Skeletal muscle satellite cell (primary cell): ENCODE measurements at regions not wholly inside any gene's neighbourhood (a gene's known extent, or its start where the extent isn't known, plus 50 kb on each side); places are given as distances from the start of the nearest gene placed in this dataset.

Experiments used
- H3K27me3 ChIP-seq: 2 replicates; pipeline ENCODE4 v1.7.0; 2013; ENCODE audit warnings: low read length; ENCODE audit not compliant: control insufficient read depth, insufficient read depth
- H3K36me3 ChIP-seq: 2 replicates; pipeline ENCODE4 v1.7.0; 2013; ENCODE audit warnings: mild to moderate bottlenecking, control low read depth, low read length; ENCODE audit not compliant: insufficient read depth
- H3K4me1 ChIP-seq: 2 replicates; pipeline ENCODE4 v1.7.0; 2013; ENCODE audit warnings: low read length; ENCODE audit not compliant: control insufficient read depth, insufficient read depth
- H3K4me2 ChIP-seq: 2 replicates; pipeline ENCODE4 v1.7.0; 2013; ENCODE audit warnings: mild to moderate bottlenecking, low read length
- H3K4me3 ChIP-seq: 2 replicates; pipeline ENCODE4 v1.7.0; 2013; ENCODE audit warnings: low read length
- H3K9ac ChIP-seq: 2 replicates; pipeline ENCODE4 v1.7.0; 2013; ENCODE audit warnings: mild to moderate bottlenecking, low read depth, low read length, moderate library complexity
- H3K9me3 ChIP-seq: replicated peaks from 2 replicates; pipeline ENCODE4 v1.7.0; 2013; ENCODE audit warnings: mild to moderate bottlenecking, control low read depth, low read length

DNA sequence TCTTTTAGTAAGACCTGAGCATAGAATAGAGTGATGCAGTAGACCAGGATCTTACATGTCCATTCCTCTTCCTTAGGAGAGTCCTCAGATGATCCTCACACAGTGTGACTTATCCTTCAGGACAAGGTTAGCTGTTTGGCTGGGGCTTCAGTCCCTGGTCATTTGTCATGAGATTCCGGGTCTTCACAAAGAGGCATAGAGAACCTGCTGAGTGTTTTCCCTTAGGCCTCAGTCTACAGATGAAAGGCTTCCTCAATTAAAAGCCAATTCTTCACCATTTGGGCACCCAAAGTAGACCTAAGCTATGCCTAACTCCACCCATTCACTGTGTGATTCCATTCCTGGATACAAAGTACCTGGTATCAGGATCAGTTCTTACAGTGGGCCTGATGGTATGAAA is 329.8 kb upstream of the RUNX1 start:
- Histone ChIP-seq H3K9ac (no peak overlapping the region), H3K4me1 (peaks cover 36% of the 10 kb centered on the region), H3K36me3 (no peaks in the 10 kb centered on the region), H3K4me2 (no peak overlapping the region), H3K9me3 (no peaks in the 10 kb centered on the region), H3K27me3 (no peaks in the 10 kb centered on the region), H3K4me3 (no peak overlapping the region)

DNA sequence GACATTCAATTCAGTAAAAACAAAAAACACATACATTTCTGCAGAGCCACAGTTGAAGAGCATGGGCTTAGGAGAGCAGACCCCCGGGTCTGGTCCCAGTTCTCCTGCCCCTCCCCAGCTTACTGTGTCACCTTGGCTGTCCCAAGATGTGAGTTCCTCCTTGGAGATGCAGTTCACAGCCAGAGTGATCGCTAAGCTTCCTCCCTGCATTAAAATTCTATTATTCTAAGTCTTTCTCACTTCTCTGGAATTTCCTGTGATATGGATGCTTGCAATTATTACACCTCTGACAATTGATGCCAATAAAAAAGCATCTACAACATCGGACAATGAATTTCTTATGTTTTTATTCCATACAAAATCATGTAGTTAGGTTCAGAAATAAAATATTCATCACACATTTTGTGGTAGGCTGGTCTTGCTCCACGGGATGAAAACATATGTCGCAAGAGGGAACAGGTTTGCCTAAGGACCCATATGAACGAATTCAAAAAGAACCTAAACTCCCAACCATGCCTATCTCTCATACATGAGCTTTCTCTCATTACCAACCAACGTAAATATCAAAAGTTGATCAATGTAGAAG is 328.5 kb upstream of the RUNX1 start:
- no peaks in the 10 kb centered on the region for H3K9me3 ChIP-seq
- H3K36me3 ChIP-seq: no peaks in the 10 kb centered on the region
- H3K27me3 ChIP-seq: no peaks in the 10 kb centered on the region
- peak overlapping the region; percentile 36 for H3K4me2 ChIP-seq
- H3K9ac ChIP-seq: peak overlapping the region; percentile 43
- H3K4me1 ChIP-seq: peaks cover 36% of the 10 kb centered on the region
- no peak overlapping the region for H3K4me3 ChIP-seq

DNA sequence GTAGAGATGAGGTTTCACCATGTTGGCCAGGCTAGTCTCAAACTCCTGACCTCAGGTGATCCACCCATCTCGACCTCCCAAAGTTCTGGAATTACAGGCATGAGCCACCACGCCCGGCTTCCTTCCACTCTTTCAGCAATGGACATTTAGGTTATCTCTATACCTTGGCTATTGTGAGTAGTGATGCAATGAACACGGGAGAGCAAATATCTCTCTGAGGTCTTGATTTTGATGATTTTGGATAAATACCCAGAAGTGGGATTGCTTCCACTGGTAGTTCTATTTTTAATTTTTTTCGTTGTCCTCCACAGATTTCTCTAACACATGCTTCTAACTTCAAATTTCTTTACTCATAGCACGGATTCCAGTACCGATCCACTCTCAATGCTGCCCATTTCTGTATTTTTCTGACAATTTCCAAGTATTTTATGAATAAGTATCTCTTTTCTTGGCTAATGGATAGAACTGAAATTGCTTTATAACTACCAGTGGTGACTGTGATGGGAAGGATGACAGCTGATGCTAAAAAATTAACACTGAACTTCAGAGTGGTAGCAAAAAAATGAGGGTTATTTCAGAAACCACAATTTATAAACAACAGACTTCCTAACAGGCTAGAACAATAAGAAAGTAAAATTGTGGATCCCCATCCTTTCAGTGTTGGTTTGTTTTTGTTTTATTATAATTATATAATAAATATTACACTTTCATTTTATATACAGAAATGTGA is 327.5 kb upstream of the RUNX1 start:
- no peaks in the 10 kb centered on the region for H3K27me3 ChIP-seq
- no peaks in the 10 kb centered on the region for H3K36me3 ChIP-seq
- peak overlapping the region; percentile 37 for H3K9ac ChIP-seq
- H3K4me1 ChIP-seq: peaks cover 36% of the 10 kb centered on the region
- no peaks in the 10 kb centered on the region for H3K9me3 ChIP-seq
- no peak overlapping the region for H3K4me2 ChIP-seq
- no peak overlapping the region for H3K4me3 ChIP-seq

DNA sequence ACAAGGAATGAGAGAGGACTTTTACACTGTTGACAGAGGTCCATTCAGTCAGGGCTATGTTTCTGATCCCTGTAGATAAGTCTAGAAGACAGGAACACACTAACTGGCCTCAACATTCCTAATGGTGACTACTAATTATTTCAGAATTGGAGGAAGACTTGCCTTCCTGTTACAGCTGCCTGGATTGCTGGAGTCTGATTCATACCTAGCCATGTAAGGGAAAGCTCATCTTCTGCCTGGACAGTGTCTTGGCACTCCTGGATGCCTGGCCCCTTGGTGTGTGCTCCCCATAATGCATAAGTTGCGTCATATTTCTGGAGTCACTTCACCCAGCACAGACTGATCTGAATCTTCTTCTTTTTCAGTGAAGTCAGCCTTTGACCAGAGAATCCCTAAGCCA is 326.0 kb upstream of the RUNX1 start:
- Histone ChIP-seq H3K9ac (no peak overlapping the region), H3K9me3 (no peaks in the 10 kb centered on the region), H3K27me3 (no peaks in the 10 kb centered on the region), H3K4me2 (peak overlapping the region; percentile 3), H3K36me3 (no peaks in the 10 kb centered on the region), H3K4me3 (no peak overlapping the region), H3K4me1 (peaks cover 36% of the 10 kb centered on the region)

DNA sequence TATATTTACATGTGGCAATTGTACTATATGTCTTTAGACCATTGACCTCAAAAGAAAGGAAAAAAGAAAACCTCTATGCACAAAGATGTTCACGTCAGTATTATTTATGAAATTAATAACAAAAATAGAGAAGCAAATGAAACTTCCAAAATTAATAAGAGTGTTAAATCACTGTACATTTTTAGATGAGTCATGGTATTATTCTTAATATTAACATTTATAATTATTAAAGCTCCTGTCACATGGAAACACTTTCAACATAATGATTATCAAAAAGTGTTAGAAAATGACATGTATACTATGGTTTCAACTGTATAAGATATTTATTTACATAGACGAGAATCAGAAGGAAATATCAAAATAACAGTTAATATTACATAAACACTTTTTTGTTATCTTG is 324.9 kb upstream of the RUNX1 start:
- Histone ChIP-seq H3K27me3 (no peaks in the 10 kb centered on the region), H3K4me2 (no peak overlapping the region), H3K36me3 (no peaks in the 10 kb centered on the region), H3K4me3 (no peak overlapping the region), H3K9ac (no peak overlapping the region), H3K4me1 (peaks cover 36% of the 10 kb centered on the region), H3K9me3 (no peaks in the 10 kb centered on the region)

DNA sequence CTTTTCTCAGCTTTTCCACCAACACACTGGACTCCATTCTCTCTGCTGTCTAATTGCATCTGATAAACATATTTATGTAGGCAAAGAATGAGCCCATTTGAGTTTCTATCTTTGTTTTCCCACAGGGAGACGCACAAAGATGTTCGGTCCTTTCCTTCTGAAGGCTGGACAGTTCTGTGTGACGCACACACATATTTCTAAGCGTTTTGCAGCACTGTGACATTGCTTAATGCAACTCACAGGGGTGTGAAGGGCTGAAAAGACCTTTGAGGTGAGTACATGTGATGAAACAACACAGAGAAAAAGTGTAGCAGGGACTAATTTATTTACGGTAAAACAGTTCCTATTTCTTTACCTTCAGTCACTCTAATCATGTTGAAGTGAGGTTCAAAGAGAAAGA is 323.1 kb upstream of the RUNX1 start:
- no peaks in the 10 kb centered on the region for H3K27me3 ChIP-seq
- H3K4me2 ChIP-seq: no peak overlapping the region
- H3K4me3 ChIP-seq: no peak overlapping the region
- H3K36me3 ChIP-seq: no peaks in the 10 kb centered on the region
- H3K4me1 ChIP-seq: peaks cover 32% of the 10 kb centered on the region
- H3K9ac ChIP-seq: no peak overlapping the region
- no peaks in the 10 kb centered on the region for H3K9me3 ChIP-seq

DNA sequence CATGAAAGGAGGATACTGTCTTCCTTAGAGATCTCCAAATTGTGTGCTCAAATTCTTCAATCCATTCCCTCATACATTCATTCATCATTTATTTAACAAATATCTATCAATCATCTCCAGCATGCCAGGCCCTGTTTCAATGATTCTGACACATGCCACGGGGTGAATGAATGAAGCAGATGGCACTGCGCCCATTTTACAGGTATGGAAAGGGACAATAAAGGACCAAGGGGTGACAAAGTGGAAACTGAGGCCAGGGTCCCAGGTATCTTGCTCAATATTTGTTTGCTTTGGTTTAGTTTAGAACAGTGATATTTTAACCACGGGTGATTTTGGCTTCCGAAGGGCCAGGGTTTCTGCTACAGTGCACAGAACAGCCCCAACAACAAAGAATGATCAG is 321.6 kb upstream of the RUNX1 start:
- Histone ChIP-seq H3K4me1 (peaks cover 30% of the 10 kb centered on the region), H3K4me2 (no peak overlapping the region), H3K27me3 (no peaks in the 10 kb centered on the region), H3K36me3 (no peaks in the 10 kb centered on the region), H3K9me3 (no peaks in the 10 kb centered on the region), H3K4me3 (no peak overlapping the region), H3K9ac (no peak overlapping the region)

DNA sequence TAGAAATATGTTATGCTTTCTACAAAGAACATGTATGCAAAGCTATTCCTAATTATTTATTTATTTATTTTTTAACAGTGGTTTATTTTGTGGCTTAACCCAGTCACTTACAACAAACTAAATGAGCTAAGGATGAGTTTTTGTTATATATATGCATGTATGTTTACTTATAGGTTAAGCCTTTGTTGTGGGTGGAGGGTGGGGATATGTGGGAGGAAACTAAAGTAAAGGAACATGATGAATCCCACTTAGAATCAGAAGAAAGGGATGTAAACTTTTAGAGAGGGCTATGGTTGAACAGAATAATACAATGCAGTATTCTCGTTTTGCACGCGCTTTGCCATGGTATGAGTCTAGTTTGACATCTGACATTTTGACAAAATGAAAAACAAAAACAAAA is 321.0 kb upstream of the RUNX1 start:
- Histone ChIP-seq H3K9ac (no peak overlapping the region), H3K36me3 (no peaks in the 10 kb centered on the region), H3K4me2 (no peak overlapping the region), H3K9me3 (no peaks in the 10 kb centered on the region), H3K4me3 (no peak overlapping the region), H3K4me1 (peaks cover 24% of the 10 kb centered on the region), H3K27me3 (no peaks in the 10 kb centered on the region)

DNA sequence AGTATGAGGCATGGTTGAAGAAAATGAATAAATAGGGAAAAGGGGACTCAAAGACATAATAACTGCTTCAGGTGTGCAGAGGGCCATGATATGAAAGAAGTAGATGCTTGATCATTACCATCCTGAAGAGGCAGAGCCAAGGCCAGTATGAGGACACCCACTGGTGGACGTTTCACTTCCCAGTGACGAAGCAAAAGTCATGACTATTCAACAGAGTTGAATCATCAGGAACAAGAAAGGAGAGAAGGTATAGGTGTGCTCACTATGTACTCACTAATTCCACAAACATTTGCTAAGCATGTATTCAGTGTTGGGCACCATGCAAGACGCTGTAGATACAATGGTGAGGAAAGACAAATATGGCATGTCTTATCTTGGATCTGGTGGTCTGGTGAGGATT is 319.2 kb upstream of the RUNX1 start:
- no peak overlapping the region for H3K9ac ChIP-seq
- H3K4me3 ChIP-seq: no peak overlapping the region
- H3K4me1 ChIP-seq: peaks cover 18% of the 10 kb centered on the region
- no peaks in the 10 kb centered on the region for H3K36me3 ChIP-seq
- H3K4me2 ChIP-seq: no peak overlapping the region
- no peaks in the 10 kb centered on the region for H3K27me3 ChIP-seq
- H3K9me3 ChIP-seq: no peaks in the 10 kb centered on the region

DNA sequence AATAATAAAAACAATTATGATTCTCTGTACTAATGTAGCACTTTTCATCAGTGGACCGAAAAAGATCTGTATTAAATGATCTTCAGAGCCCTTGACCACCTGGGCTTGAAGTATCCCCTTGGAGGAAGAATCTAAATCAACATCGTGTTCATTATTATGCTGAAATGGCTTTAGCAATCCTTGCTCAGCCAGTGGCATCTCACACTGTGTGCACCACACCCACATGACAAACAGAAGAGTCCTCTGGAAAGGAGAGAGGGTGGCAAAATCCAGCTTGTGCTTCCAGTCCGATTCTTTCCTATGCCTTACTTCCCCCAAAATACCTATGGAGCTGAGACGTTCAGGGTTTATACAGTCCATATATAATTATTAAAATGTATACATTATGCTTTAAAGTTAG is 318.5 kb upstream of the RUNX1 start:
- Histone ChIP-seq H3K27me3 (no peaks in the 10 kb centered on the region), H3K9ac (peak overlapping the region; percentile 76), H3K9me3 (no peaks in the 10 kb centered on the region), H3K4me1 (peaks cover 18% of the 10 kb centered on the region), H3K36me3 (no peaks in the 10 kb centered on the region), H3K4me2 (no peak overlapping the region), H3K4me3 (no peak overlapping the region)

DNA sequence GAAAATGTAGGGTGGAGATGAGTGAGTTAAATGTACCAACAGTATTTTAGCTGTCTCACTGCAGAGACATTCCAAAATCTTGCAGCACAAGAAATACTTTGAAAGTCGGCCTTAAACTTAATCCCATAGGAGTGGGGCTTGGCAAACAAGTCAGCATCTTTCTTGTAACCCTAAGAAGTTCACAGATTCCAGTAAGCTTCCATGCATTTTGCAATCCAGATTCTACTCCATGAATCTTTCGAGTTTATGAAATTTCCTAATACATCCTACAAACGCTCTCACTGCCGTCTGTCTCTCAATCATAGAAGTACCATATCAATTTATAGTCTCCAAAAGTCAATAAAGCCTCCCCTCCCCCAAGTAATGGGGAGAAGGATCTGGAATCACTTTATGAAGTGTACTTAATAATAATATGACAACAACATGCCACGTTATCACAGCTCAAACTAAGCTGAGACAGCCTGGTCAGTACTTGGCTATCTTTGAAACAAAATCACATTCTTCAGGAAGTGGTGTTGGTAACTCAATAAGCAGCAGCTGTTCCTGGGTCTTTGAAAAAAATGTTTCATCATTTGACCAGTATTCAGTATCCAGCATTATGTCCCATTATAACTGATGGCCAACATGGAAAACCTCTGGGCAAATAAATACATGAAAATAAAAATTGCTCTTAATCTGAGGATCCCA is 317.4 kb upstream of the RUNX1 start:
- Histone ChIP-seq H3K4me3 (peak overlapping the region; percentile 34), H3K9me3 (no peaks in the 10 kb centered on the region), H3K9ac (peak overlapping the region; percentile 76)

DNA sequence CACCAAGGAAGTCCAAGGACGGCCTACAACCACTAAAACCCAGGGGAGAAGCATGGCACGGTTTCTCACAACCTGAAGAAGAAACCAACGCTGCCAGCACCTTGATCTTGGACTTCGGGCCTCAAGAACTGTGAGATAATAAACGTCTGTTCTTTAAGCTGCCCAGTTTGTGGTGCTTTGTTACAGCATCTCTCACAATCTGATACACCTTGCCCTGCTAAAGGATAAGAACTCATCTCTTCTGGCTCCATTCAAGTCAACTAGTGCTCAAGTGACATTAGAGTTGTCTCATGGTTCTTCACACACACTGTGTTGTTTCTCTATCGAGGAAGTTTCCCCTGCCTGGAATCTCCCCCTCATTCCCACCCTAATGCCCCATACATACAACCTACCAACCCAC is 314.4 kb upstream of the RUNX1 start:
- Histone ChIP-seq H3K9ac (no peak overlapping the region), H3K36me3 (no peaks in the 10 kb centered on the region), H3K4me3 (no peak overlapping the region), H3K4me2 (no peak overlapping the region), H3K27me3 (no peaks in the 10 kb centered on the region), H3K4me1 (peaks cover 22% of the 10 kb centered on the region), H3K9me3 (no peaks in the 10 kb centered on the region)

More for the DNA sequence above, 317.4 kb upstream of the RUNX1 start:
- no peaks in the 10 kb centered on the region for H3K27me3 ChIP-seq
- peak overlapping the region; percentile 67 for H3K4me2 ChIP-seq
- H3K36me3 ChIP-seq: no peaks in the 10 kb centered on the region
- H3K4me1 ChIP-seq: peaks cover 18% of the 10 kb centered on the region
